ENCODE measurements at regions not wholly inside any gene's neighbourhood (a gene's known extent, or its start where the extent isn't known, plus 50 kb on each side); places are given as distances from the start of the nearest gene placed in this dataset.

DNA sequence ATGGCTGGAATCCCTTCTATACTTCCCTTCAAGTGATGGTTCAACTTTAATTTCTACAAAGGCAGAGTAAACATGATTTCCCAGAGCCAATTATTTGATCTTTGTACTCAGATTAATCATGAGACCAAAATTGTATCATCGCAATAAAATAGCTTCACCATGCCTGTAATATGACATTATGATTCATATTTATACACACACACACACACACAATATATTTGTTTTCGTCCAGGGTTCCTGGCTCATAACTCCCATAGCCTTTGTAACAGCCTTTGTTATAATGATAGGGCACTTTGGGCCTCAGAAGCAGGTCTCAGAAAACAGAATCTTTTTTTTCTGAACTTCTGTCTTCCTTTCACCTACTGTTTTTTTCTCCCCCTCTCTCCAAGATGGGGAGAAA, 270.6 kb downstream of the ADGRA3 start:
- CTCF ChIA-PET = no interaction called here
- Histone ChIP-seq H3K27ac (ENCODE audit: low read depth, low read length, poor library complexity, severe bottlenecking) (no peak overlapping the region), H3K4me1 (ENCODE audit: insufficient read depth, low read length, poor library complexity, severe bottlenecking) (no peaks in the 10 kb centered on the region), H3K27me3 (replicated peaks; ENCODE audit: insufficient read depth, low read depth, low read length, poor library complexity) (no peaks in the 10 kb centered on the region), H3K36me3 (ENCODE audit: insufficient read depth, low read length, poor library complexity, severe bottlenecking) (no peaks in the 10 kb centered on the region), H3K4me3 (ENCODE audit: low read depth, low read length, poor library complexity, severe bottlenecking) (no peak overlapping the region), H3K9me3 (ENCODE audit: low read depth, low read length, poor library complexity, severe bottlenecking) (no peaks in the 10 kb centered on the region)
- TF ChIP-seq, protein P1, sequence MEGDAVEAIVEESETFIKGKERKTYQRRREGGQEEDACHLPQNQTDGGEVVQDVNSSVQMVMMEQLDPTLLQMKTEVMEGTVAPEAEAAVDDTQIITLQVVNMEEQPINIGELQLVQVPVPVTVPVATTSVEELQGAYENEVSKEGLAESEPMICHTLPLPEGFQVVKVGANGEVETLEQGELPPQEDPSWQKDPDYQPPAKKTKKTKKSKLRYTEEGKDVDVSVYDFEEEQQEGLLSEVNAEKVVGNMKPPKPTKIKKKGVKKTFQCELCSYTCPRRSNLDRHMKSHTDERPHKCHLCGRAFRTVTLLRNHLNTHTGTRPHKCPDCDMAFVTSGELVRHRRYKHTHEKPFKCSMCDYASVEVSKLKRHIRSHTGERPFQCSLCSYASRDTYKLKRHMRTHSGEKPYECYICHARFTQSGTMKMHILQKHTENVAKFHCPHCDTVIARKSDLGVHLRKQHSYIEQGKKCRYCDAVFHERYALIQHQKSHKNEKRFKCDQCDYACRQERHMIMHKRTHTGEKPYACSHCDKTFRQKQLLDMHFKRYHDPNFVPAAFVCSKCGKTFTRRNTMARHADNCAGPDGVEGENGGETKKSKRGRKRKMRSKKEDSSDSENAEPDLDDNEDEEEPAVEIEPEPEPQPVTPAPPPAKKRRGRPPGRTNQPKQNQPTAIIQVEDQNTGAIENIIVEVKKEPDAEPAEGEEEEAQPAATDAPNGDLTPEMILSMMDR (conservative IDR thresholded peaks at IDR 0.05; ENCODE audit: low read depth, low read length) = no peak
- TF ChIP-seq EZH2 (IDR thresholded peaks at IDR 0.05; ENCODE audit: borderline replicate concordance, low read depth, low read length, poor library complexity, severe bottlenecking) = no peak
- intact Hi-C loops (cut with micrococcal nuclease; ENCODE audit: unreplicated experiment) = no loop called here
- no peak for DNase-seq (ENCODE audit: low spot score)
- POLR2A ChIA-PET (ENCODE audit: low non-redundant PET) = no interaction called here
- no TSS peak for BruUV-seq (replicated peaks)

DNA sequence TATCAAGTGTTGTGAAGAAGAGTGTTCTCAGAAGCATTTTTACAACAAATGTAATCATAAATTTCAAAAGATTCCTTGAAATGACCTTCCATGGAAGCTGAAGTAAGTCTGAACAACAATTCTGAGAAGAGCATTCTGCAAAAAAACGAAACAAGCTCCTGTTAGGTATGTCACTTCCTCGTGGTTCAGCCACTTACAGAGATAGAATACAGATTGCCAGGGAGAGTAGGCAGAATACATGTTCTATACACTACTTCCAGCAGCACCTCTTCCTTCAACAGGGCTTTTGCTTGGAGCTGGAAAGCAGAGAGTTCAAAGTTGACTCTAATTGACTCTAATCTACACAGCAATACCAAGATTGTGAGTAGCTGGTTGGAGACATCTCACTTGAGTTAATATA, 274.5 kb downstream of the ADGRA3 start:
- H3K27me3 ChIP-seq (replicated peaks; ENCODE audit: insufficient read depth, low read depth, low read length, poor library complexity) = no peaks in the 10 kb centered on the region
- TF ChIP-seq, protein P1 (conservative IDR thresholded peaks at IDR 0.05; ENCODE audit: low read depth, low read length) = no peak
- no peak for TF ChIP-seq EZH2 (IDR thresholded peaks at IDR 0.05; ENCODE audit: borderline replicate concordance, low read depth, low read length, poor library complexity, severe bottlenecking)
- H3K36me3 ChIP-seq (ENCODE audit: insufficient read depth, low read length, poor library complexity, severe bottlenecking) = no peaks in the 10 kb centered on the region
- POLR2A ChIA-PET (ENCODE audit: low non-redundant PET) = no interaction called here
- CTCF ChIA-PET = no interaction called here
- intact Hi-C loops (cut with micrococcal nuclease; ENCODE audit: unreplicated experiment) = no loop called here
- no TSS peak for BruUV-seq (replicated peaks)
- H3K27ac ChIP-seq (ENCODE audit: low read depth, low read length, poor library complexity, severe bottlenecking) = no peak overlapping the region
- H3K9me3 ChIP-seq (ENCODE audit: low read depth, low read length, poor library complexity, severe bottlenecking) = no peaks in the 10 kb centered on the region
- no peaks in the 10 kb centered on the region for H3K4me1 ChIP-seq (ENCODE audit: insufficient read depth, low read length, poor library complexity, severe bottlenecking)
- DNase-seq (ENCODE audit: low spot score) = no peak
- H3K4me3 ChIP-seq (ENCODE audit: low read depth, low read length, poor library complexity, severe bottlenecking) = no peak overlapping the region

DNA sequence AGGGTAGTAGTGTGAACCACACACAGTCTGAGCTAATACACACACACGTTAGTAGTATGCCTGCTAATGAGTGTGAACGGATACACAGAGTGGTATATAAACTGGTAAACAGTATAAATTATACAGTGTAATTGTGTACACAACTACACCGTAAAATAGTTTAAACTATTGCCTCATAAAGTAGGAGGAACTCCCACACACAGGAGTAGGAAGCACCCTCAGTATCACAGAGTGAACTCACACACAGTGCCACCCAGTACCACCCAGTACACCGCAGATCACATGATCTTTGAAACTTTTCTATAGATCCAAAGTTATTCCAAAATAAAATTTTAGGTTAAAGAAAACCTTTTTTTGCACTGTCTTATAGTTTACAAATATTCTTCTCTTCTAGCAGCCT, 275.1 kb downstream of the ADGRA3 start:
- H3K4me3 ChIP-seq (ENCODE audit: low read depth, low read length, poor library complexity, severe bottlenecking) = no peak overlapping the region
- no TSS peak for BruUV-seq (replicated peaks)
- DNase-seq (ENCODE audit: low spot score) = no peak
- no peaks in the 10 kb centered on the region for H3K36me3 ChIP-seq (ENCODE audit: insufficient read depth, low read length, poor library complexity, severe bottlenecking)
- H3K9me3 ChIP-seq (ENCODE audit: low read depth, low read length, poor library complexity, severe bottlenecking) = no peaks in the 10 kb centered on the region
- H3K27me3 ChIP-seq (replicated peaks; ENCODE audit: insufficient read depth, low read depth, low read length, poor library complexity) = no peaks in the 10 kb centered on the region
- intact Hi-C loops (cut with micrococcal nuclease; ENCODE audit: unreplicated experiment) = no loop called here
- no peak overlapping the region for H3K27ac ChIP-seq (ENCODE audit: low read depth, low read length, poor library complexity, severe bottlenecking)
- ChIA-PET POLR2A (ENCODE audit: low non-redundant PET) (no interaction called here), CTCF (no interaction called here)
- TF ChIP-seq, protein P1 (conservative IDR thresholded peaks at IDR 0.05; ENCODE audit: low read depth, low read length) = no peak
- no peak for TF ChIP-seq EZH2 (IDR thresholded peaks at IDR 0.05; ENCODE audit: borderline replicate concordance, low read depth, low read length, poor library complexity, severe bottlenecking)
- H3K4me1 ChIP-seq (ENCODE audit: insufficient read depth, low read length, poor library complexity, severe bottlenecking) = no peaks in the 10 kb centered on the region
